DND-41 (cell line): ENCODE measurements at regions not wholly inside any gene's neighbourhood (a gene's known extent, or its start where the extent isn't known, plus 50 kb on each side); places are given as distances from the start of the nearest gene placed in this dataset.

Experiments used
- ATAC-seq: fragments of 200-7000 bp; cut with Tn5 transposase; 3 replicates; pipeline ENCODE4 v1.9.1; 2021; ENCODE audit warnings: low read depth; ENCODE audit not compliant: insufficient read depth
- DNase-seq: peaks from one replicate; pipeline ENCODE4 v3.0.0-alpha.2; 2020
- H2AFZ ChIP-seq: 2 replicates; pipeline ENCODE4 v1.6.0; 2012; ENCODE audit warnings: low read depth, low read length
- H3K27ac ChIP-seq: 2 replicates; pipeline ENCODE4 v1.5.1; 2012; ENCODE audit warnings: low read length, inconsistent platforms
- H3K27me3 ChIP-seq: fragments of 200-600 bp; sonication (generic); 2 replicates; pipeline ENCODE4 v1.6.0; 2012; ENCODE audit warnings: low read length, mild to moderate bottlenecking, inconsistent platforms; ENCODE audit not compliant: insufficient read depth, poor library complexity
- H3K36me3 ChIP-seq: 2 replicates; pipeline ENCODE4 v1.5.1; 2012; ENCODE audit warnings: low read length, inconsistent platforms; ENCODE audit not compliant: insufficient read depth
- H3K4me1 ChIP-seq: 2 replicates; pipeline ENCODE4 v1.5.1; 2012; ENCODE audit warnings: mild to moderate bottlenecking, low read length; ENCODE audit not compliant: insufficient read depth
- H3K4me2 ChIP-seq: 2 replicates; pipeline ENCODE4 v1.6.0; 2012; ENCODE audit warnings: mild to moderate bottlenecking, moderate library complexity, low read length, inconsistent platforms; ENCODE audit not compliant: insufficient read depth
- H3K4me3 ChIP-seq, 2 experiments: fragments of 200-600 bp in 1 of 2; shearing (Covaris generic) in 1 of 2; 2 replicates each; pipeline ENCODE4 v1.5.1; 2012 to 2016; ENCODE audit warnings: inconsistent platforms in 2 of 2, low read length in 2 of 2, mild to moderate bottlenecking in 2 of 2, low read depth in 1 of 2, moderate library complexity in 1 of 2
- H3K79me2 ChIP-seq: 2 replicates; pipeline ENCODE4 v1.6.0; 2012; ENCODE audit warnings: low read length, inconsistent platforms; ENCODE audit not compliant: insufficient read depth
- H3K9ac ChIP-seq: 2 replicates; pipeline ENCODE4 v1.6.0; 2012; ENCODE audit warnings: low read depth, mild to moderate bottlenecking, inconsistent platforms, low read length, moderate library complexity
- H3K9me3 ChIP-seq: 2 replicates; pipeline ENCODE4 v1.5.1; 2012; ENCODE audit warnings: low read length, moderate library complexity, mild to moderate bottlenecking, inconsistent platforms; ENCODE audit not compliant: insufficient read depth, severe bottlenecking
- H4K20me1 ChIP-seq: 2 replicates; pipeline ENCODE4 v1.6.0; 2012; ENCODE audit warnings: low read length; ENCODE audit not compliant: insufficient read depth
- EZH2 ChIP-seq: IDR thresholded peaks from 3 replicates; pipeline ENCODE4 v1.6.1; 2012; ENCODE audit warnings: borderline replicate concordance, low read depth, mild to moderate bottlenecking, moderate library complexity, low read length, inconsistent platforms; ENCODE audit not compliant: severe bottlenecking
- TF ChIP-seq, protein P1 (sequence below): IDR thresholded peaks from 2 replicates; pipeline ENCODE4 v1.5.1; 2012; ENCODE audit warnings: borderline replicate concordance, low read length, moderate library complexity, mild to moderate bottlenecking; ENCODE audit not compliant: poor library complexity, severe bottlenecking; ENCODE audit errors: extremely low read depth

GRCh38 chr22:22352371-22352999 lies 107.9 kb downstream of the VPREB1 start:
- no peak overlapping the region for H3K4me2 ChIP-seq
- DNase-seq, result no peak
- H4K20me1 ChIP-seq, result no peaks in the 10 kb centered on the region
- H3K9ac ChIP-seq, result no peak overlapping the region
- no peak overlapping the region for H3K4me3 ChIP-seq
- no peaks in the 10 kb centered on the region for H3K79me2 ChIP-seq
- ATAC-seq, result no peak
- no peak for TF ChIP-seq EZH2
- TF ChIP-seq, protein P1, sequence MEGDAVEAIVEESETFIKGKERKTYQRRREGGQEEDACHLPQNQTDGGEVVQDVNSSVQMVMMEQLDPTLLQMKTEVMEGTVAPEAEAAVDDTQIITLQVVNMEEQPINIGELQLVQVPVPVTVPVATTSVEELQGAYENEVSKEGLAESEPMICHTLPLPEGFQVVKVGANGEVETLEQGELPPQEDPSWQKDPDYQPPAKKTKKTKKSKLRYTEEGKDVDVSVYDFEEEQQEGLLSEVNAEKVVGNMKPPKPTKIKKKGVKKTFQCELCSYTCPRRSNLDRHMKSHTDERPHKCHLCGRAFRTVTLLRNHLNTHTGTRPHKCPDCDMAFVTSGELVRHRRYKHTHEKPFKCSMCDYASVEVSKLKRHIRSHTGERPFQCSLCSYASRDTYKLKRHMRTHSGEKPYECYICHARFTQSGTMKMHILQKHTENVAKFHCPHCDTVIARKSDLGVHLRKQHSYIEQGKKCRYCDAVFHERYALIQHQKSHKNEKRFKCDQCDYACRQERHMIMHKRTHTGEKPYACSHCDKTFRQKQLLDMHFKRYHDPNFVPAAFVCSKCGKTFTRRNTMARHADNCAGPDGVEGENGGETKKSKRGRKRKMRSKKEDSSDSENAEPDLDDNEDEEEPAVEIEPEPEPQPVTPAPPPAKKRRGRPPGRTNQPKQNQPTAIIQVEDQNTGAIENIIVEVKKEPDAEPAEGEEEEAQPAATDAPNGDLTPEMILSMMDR, result no peak
- no peaks in the 10 kb centered on the region for H3K9me3 ChIP-seq
- no peak overlapping the region for H2AFZ ChIP-seq
- H3K36me3 ChIP-seq, result no peaks in the 10 kb centered on the region
- peaks cover 4% of the 10 kb centered on the region; the same call in 1 of the 2 replicates for H3K4me1 ChIP-seq
- H3K27me3 ChIP-seq, result peaks cover 10% of the 10 kb centered on the region
- H3K27ac ChIP-seq, result no peak overlapping the region

DNA sequence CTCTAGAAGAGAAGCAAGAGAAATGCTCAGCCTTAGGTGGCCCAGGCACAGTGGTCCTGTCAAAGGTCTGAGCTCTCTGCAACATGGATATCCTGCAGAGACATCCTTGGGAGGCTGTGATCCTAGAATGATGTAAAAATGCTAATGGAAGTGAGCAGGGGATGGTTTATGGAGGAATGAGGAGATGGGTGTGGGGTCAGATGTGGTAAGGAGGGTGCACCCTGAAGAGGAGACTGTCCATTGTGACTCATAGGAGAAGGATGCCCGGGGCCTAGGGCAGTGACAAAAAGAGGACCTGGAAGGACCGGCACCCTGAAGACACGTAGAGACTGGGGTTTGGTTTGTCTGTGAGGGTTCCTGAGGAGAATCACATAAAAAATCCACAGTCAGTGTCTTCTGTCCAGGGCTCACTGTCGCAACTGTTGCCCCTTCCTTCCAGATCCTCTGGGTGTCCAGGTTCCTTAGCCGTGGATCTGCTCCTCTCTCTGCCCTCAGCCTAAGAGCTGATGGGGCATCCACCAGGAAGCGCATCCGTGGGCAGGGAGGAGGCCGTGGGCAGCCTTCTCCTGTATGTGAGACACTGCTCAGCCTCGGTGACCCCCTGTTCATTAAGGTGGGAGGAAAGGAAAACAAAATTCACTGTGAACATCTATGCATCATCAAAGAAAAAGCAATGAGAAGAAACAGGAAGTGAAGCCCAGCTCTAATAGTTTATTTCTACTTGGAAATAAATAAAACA lies 110.7 kb downstream of the VPREB1 start:
- no peak overlapping the region for H2AFZ ChIP-seq
- no peak overlapping the region for H3K9ac ChIP-seq
- ATAC-seq (no peak), DNase-seq (no peak)
- H3K4me2 ChIP-seq, result no peak overlapping the region
- peaks cover 11% of the 10 kb centered on the region for H3K27me3 ChIP-seq
- no peak overlapping the region for H3K27ac ChIP-seq
- peaks cover 4% of the 10 kb centered on the region; the same call in 1 of the 2 replicates for H3K4me1 ChIP-seq
- no peak overlapping the region for H3K4me3 ChIP-seq
- H3K9me3 ChIP-seq, result no peaks in the 10 kb centered on the region
- H3K79me2 ChIP-seq, result no peaks in the 10 kb centered on the region
- H4K20me1 ChIP-seq, result no peaks in the 10 kb centered on the region
- H3K36me3 ChIP-seq, result no peaks in the 10 kb centered on the region
- TF ChIP-seq, protein P1, result no peak
- TF ChIP-seq EZH2, result no peak

- Histone ChIP-seq H3K36me3 (no peaks in the 10 kb centered on the region), H4K20me1 (no peaks in the 10 kb centered on the region), H3K4me1 (peaks cover 4% of the 10 kb centered on the region; the same call in 1 of the 2 replicates), H3K27ac (no peak overlapping the region), H3K27me3 (peaks cover 11% of the 10 kb centered on the region), H3K79me2 (no peaks in the 10 kb centered on the region), H2AFZ (no peak overlapping the region), H3K4me2 (peak overlapping the region; percentile 43; the same call in 1 of the 2 replicates), H3K9ac (no peak overlapping the region), H3K9me3 (no peaks in the 10 kb centered on the region), H3K4me3 (no peak overlapping the region)
- ATAC-seq (peak; percentile 99), DNase-seq (peak; percentile 83)
- TF ChIP-seq, protein P1, result peak; percentile 86
- no peak for TF ChIP-seq EZH2
Observed at GRCh38 chr22:22357024-22357883, 112.7 kb downstream of the VPREB1 start.
